Vagina (tissue), 2 donors: ENCODE measurements at regions not wholly inside any gene's neighbourhood (a gene's known extent, or its start where the extent isn't known, plus 50 kb on each side); places are given as distances from the start of the nearest gene placed in this dataset.

ENCODE experiments used
- DNase-seq, 2 donors: peaks; one replicate each; pipeline ENCODE4 v3.0.0-alpha.2; 2017; ENCODE audit errors: extremely low spot score in 2 of 2
- H3K27ac ChIP-seq: fragments of 200-600 bp; sonication (generic); one replicate; pipeline ENCODE4 v1.5.1; 2019
- H3K27me3 ChIP-seq: fragments of 200-600 bp; sonication (generic); one replicate; pipeline ENCODE4 v1.5.1; 2019
- H3K36me3 ChIP-seq, 2 donors: fragments of 200-600 bp; sonication (generic); one replicate each; pipeline ENCODE4 v1.5.1; 2017 to 2019
- H3K4me1 ChIP-seq: fragments of 200-600 bp; sonication (generic); one replicate; pipeline ENCODE4 v1.5.1; 2019
- H3K4me3 ChIP-seq, 2 donors: fragments of 200-600 bp; sonication (generic); 1 replicate in 1 of 2; 2 replicates in 1 of 2; pipeline ENCODE4 v1.5.1; 2016 to 2019
- H3K9me3 ChIP-seq: fragments of 200-600 bp; sonication (generic); one replicate; pipeline ENCODE4 v1.5.1; 2019
- POLR2A ChIP-seq, 2 donors: fragments of 450-650 bp; IDR thresholded peaks; one replicate each; pipeline ENCODE4 v1.6.1; 2017; ENCODE audit warnings: antibody characterized with exemption in 2 of 2, mild to moderate bottlenecking in 2 of 2, moderate library complexity in 2 of 2
- POLR2AphosphoS5 ChIP-seq, 2 donors: sonication (generic); formaldehyde crosslinking; IDR thresholded peaks; one replicate each; pipeline ENCODE4 v1.9.0; 2017; ENCODE audit warnings: antibody characterized with exemption in 2 of 2, mild to moderate bottlenecking in 2 of 2, low read depth in 1 of 2; ENCODE audit not compliant: insufficient read depth in 1 of 2
- intact Hi-C: fragments of 100-400 bp; cut with DNase I; formaldehyde crosslinking; loops from one replicate; pipeline ENCODE4 v1.15.1; 2023
- TF ChIP-seq, protein P1 (sequence below), 3 experiments: fragments of 450-650 bp in 2 of 3; fragments of 200-600 bp in 1 of 3; sonication (generic) in 1 of 3; IDR thresholded peaks; one replicate each; pipeline ENCODE4 v1.5.1; 2017 to 2019; ENCODE audit warnings: antibody characterized with exemption in 3 of 3, mild to moderate bottlenecking in 2 of 3, moderate library complexity in 2 of 3

DNA sequence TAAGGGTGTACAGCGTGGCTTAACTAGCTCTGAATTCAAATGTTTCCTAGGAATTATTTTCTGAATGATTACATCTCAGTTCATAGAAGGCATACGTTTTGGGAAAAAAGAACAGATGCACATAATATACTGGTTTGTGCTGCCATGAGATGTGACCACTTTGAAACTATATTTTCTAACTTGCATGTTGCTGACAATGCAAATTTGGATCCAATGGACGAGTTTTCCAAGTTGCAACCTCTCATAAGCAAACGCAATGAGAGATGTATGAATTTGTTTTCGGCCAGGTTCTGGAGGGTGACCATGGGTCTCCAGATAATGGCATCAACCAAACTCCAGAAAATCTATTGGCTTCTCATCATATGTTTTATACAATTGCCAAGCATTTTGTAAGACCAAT lies 1445.4 kb downstream of the AACS start:
- no peaks in the 10 kb centered on the region for H3K4me1 ChIP-seq
- intact Hi-C loops: no loop called here
- H3K9me3 ChIP-seq: no peaks in the 10 kb centered on the region
- no peaks in the 10 kb centered on the region for H3K27me3 ChIP-seq
- H3K27ac ChIP-seq: no peak overlapping the region
- no peaks in the 10 kb centered on the region for H3K36me3 ChIP-seq
- TF ChIP-seq POLR2A (IDR thresholded peaks at IDR 0.05): no peak
- no peak for TF ChIP-seq POLR2AphosphoS5 (IDR thresholded peaks at IDR 0.05; ENCODE audit: insufficient read depth in 1 of 2, low read depth in 1 of 2)
- TF ChIP-seq, protein P1, sequence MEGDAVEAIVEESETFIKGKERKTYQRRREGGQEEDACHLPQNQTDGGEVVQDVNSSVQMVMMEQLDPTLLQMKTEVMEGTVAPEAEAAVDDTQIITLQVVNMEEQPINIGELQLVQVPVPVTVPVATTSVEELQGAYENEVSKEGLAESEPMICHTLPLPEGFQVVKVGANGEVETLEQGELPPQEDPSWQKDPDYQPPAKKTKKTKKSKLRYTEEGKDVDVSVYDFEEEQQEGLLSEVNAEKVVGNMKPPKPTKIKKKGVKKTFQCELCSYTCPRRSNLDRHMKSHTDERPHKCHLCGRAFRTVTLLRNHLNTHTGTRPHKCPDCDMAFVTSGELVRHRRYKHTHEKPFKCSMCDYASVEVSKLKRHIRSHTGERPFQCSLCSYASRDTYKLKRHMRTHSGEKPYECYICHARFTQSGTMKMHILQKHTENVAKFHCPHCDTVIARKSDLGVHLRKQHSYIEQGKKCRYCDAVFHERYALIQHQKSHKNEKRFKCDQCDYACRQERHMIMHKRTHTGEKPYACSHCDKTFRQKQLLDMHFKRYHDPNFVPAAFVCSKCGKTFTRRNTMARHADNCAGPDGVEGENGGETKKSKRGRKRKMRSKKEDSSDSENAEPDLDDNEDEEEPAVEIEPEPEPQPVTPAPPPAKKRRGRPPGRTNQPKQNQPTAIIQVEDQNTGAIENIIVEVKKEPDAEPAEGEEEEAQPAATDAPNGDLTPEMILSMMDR (IDR thresholded peaks at IDR 0.05): no peak
- DNase-seq: no peak
- H3K4me3 ChIP-seq: no peak overlapping the region

DNA sequence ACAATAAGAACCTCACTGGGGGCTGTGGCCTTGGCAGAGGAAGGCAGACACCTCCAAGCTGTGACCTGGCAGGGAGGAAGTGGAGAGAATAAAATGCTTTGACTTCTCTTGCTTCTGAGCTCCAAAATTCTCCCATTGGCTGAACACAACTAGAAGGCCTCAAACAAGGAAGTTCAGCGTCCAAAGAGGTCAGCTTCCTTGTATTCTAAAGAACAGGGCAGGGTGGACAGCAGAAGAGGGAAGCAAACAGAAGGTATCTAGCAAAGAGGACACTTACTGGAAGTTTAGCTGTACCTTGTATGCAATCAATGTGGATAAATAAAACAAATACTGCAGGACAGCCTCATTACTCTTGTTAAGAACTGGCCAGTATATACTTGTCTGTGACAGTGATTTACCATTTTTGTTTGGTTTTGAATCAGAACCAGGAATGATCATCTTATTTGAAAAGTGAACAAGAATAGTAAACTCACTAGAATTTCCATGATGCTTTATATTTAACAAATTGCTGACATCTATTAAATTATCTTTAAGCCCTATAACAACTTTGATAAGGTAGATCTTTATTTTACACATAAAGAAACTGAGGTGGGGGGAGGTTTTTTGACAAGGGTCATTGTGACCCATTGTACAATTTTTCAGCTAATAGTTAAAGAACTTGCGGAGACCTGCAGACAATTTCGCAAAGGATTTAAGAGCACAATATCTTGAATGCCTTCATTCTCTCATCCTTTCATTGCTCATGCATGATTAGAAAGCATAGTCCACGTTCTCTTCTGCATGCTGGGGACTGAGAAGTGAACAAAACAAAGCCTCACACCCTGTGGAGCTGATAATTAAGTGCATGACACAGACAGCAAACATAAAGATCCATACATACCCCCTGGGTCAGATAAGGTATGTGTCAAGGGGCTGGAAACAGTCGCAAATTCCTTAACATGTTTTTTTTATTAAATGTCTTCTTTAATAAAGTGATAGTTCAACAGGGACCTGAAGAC lies 1448.0 kb downstream of the AACS start:
- Histone ChIP-seq H3K36me3 (no peaks in the 10 kb centered on the region), H3K4me1 (no peaks in the 10 kb centered on the region), H3K9me3 (no peaks in the 10 kb centered on the region), H3K4me3 (no peak overlapping the region), H3K27ac (no peak overlapping the region), H3K27me3 (no peaks in the 10 kb centered on the region)
- TF ChIP-seq POLR2AphosphoS5 (IDR thresholded peaks at IDR 0.05; ENCODE audit: insufficient read depth in 1 of 2, low read depth in 1 of 2) (no peak), POLR2A (IDR thresholded peaks at IDR 0.05) (no peak)
- TF ChIP-seq, protein P1 (IDR thresholded peaks at IDR 0.05): no peak
- no peak for DNase-seq
- intact Hi-C loops: no loop called here

DNA sequence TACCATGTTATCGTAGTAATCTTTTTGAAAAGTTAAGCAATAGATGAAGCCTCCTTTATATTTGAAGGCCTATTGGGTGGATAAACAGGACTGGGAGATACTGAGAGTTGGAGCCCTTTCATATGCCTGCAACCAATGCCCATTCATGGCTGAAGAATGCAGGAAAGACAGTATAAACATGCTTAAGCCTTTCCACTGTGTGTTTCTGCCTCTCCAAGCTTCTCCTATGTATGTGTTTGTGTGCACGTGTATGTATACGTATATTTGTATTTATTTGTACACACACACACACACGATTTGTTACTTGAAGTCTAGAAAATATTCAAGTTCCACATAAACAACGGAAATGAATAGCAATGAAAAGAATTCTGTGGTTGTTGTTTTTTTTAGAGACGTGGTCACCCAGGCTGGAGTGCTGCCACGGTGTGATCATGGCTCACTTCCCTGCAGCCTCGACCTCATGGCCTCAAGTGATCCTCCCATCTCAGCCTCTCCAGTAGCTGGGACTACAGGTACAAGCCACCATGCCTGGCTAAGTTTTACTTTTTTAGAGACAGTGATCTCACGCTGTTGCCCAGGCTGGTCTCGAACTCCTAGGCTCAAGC lies 1453.5 kb downstream of the AACS start:
- TF ChIP-seq POLR2A (IDR thresholded peaks at IDR 0.05) (no peak), POLR2AphosphoS5 (IDR thresholded peaks at IDR 0.05; ENCODE audit: insufficient read depth in 1 of 2, low read depth in 1 of 2) (no peak)
- TF ChIP-seq, protein P1 (IDR thresholded peaks at IDR 0.05): no peak
- H3K36me3 ChIP-seq: no peaks in the 10 kb centered on the region
- no peak overlapping the region for H3K4me3 ChIP-seq
- DNase-seq: no peak
- no peaks in the 10 kb centered on the region for H3K4me1 ChIP-seq
- H3K27me3 ChIP-seq: no peaks in the 10 kb centered on the region
- no peak overlapping the region for H3K27ac ChIP-seq
- intact Hi-C loops: no loop called here
- no peaks in the 10 kb centered on the region for H3K9me3 ChIP-seq

DNA sequence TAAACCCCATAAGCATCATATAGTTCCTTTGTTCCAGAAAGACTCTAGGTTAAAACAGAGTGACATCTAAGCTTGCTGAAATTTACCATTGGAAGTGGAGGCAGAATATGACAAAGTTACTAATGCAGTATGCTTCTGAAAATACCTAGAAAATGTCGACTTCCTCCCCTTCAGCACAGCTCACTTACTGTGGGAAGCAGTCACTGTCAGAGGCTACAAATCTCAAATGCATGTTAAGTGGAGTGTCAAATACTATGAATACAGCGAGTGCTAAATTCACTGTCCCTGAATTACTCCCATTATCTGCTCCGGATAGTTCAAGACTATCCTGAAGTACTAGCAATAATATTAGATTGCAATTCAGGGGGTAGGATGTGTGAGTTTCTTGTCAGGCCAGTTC lies 1454.6 kb downstream of the AACS start:
- intact Hi-C loops: no loop called here
- TF ChIP-seq POLR2A (IDR thresholded peaks at IDR 0.05): no peak
- TF ChIP-seq, protein P1 (IDR thresholded peaks at IDR 0.05): no peak
- TF ChIP-seq POLR2AphosphoS5 (IDR thresholded peaks at IDR 0.05; ENCODE audit: insufficient read depth in 1 of 2, low read depth in 1 of 2): no peak

DNA sequence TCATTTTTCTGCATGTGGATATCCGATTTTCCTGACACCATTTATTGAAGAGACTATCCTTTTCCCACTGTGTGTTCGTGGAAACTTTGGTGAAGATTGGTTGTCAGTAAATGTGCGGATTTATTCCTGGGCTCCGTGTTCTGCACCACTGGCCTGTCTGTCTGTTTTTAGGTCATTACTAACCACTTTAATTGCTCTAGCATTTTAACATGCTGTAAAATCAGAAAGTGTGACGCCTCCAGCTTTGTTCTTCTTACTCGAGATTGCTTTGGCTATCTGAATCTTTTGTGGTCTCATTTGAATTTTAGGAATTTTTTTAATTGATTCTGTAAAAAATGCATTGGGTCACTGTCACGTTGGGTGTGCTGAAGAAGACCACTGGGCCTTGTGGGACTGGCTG lies 1458.7 kb downstream of the AACS start:
- no peaks in the 10 kb centered on the region for H3K27me3 ChIP-seq
- intact Hi-C loops: no loop called here
- no peaks in the 10 kb centered on the region for H3K9me3 ChIP-seq
- H3K4me3 ChIP-seq: no peak overlapping the region
- no peaks in the 10 kb centered on the region for H3K36me3 ChIP-seq
- TF ChIP-seq POLR2A (IDR thresholded peaks at IDR 0.05): no peak
- TF ChIP-seq POLR2AphosphoS5 (IDR thresholded peaks at IDR 0.05; ENCODE audit: insufficient read depth in 1 of 2, low read depth in 1 of 2): no peak
- TF ChIP-seq, protein P1 (IDR thresholded peaks at IDR 0.05): no peak
- H3K4me1 ChIP-seq: no peaks in the 10 kb centered on the region
- DNase-seq: no peak
- no peak overlapping the region for H3K27ac ChIP-seq

More for the DNA sequence above, 1454.6 kb downstream of the AACS start:
- Histone ChIP-seq H3K9me3 (no peaks in the 10 kb centered on the region), H3K4me1 (no peaks in the 10 kb centered on the region), H3K36me3 (no peaks in the 10 kb centered on the region), H3K4me3 (no peak overlapping the region), H3K27ac (no peak overlapping the region), H3K27me3 (no peaks in the 10 kb centered on the region)
- DNase-seq: no peak
